ENCODE measurements at regions not wholly inside any gene's neighbourhood (a gene's known extent, or its start where the extent isn't known, plus 50 kb on each side); places are given as distances from the start of the nearest gene placed in this dataset.

GRCh38 chr5:123809594-123810221 lies 297.7 kb downstream of the CSNK1G3 start:
- ChIA-PET POLR2A (no interaction called here), CTCF (no interaction called here)
- 87% methylated on average over 7 of the region's 7 CpGs for WGBS (ENCODE audit: low lambda C conversion rate)

More at GRCh38 chr5:123809594-123810221, 297.7 kb downstream of the CSNK1G3 start:
- Histone ChIP-seq H3K9me3 (no peaks in the 10 kb centered on the region), H2AFZ (ENCODE audit: low read depth) (no peak overlapping the region), H3K9me2 (no peaks in the 10 kb centered on the region), H3K36me3 (replicated peaks in 1 of 2; ENCODE audit: control insufficient read depth in 1 of 2, insufficient read depth in 2 of 2, low read length in 1 of 2) (no peaks in the 10 kb centered on the region), H4K20me1 (ENCODE audit: insufficient read depth) (no peaks in the 10 kb centered on the region), H3K27me3 (ENCODE audit: insufficient read depth) (no peaks in the 10 kb centered on the region), H3K27ac (ENCODE audit: low read depth in 2 of 2, low read length in 1 of 2) (no peak overlapping the region), H3K4me3 (ENCODE audit: low read depth in 2 of 2, low read length in 1 of 2) (no peak overlapping the region), H3K4me2 (no peak overlapping the region), H3K79me2 (ENCODE audit: insufficient read depth) (no peaks in the 10 kb centered on the region; the same call in 1 of the 2 replicates), H3K4me1 (ENCODE audit: control insufficient read depth in 1 of 2, insufficient read depth in 2 of 2, low read depth in 1 of 2, low read length in 1 of 2) (peaks cover 14 to 25% of the 10 kb centered on the region in 2 experiments), H3F3A (replicated peaks; ENCODE audit: insufficient read depth) (peaks cover 4% of the 10 kb centered on the region), H3K9ac (no peak overlapping the region)
- TF ChIP-seq TEAD4 (IDR thresholded peaks at IDR 0.05; ENCODE audit: borderline replicate concordance, insufficient read depth) = no peak
- no peak for TF ChIP-seq FOSL2 (IDR thresholded peaks at IDR 0.05; ENCODE audit: borderline replicate concordance, low read depth)
- TF ChIP-seq TCF12 (IDR thresholded peaks at IDR 0.05) = no peak
- TF ChIP-seq PBX3 (IDR thresholded peaks at IDR 0.05) = no peak
- TF ChIP-seq CTCF (IDR thresholded peaks at IDR 0.05) = no peak
- no peak for TF ChIP-seq USF2 (IDR thresholded peaks at IDR 0.05; ENCODE audit: borderline replicate concordance, low read depth, low read length)
- no peak for DNase-seq

Data from SK-N-SH (cell line).